Mesendoderm (in vitro differentiated cells): ENCODE measurements at regions not wholly inside any gene's neighbourhood (a gene's known extent, or its start where the extent isn't known, plus 50 kb on each side); places are given as distances from the start of the nearest gene placed in this dataset.

ENCODE experiments used
- DNase-seq: peaks from one replicate; pipeline ENCODE4 v3.0.0; 2013
- H2AK5ac ChIP-seq: 2 replicates; pipeline ENCODE4 v1.6.1; 2013; ENCODE audit warnings: low read length, inconsistent platforms
- H2BK120ac ChIP-seq: 2 replicates; pipeline ENCODE4 v1.6.1; 2013; ENCODE audit warnings: low read depth, mild to moderate bottlenecking, low read length, moderate library complexity, mixed read lengths
- H2BK15ac ChIP-seq: replicated peaks from 2 replicates; pipeline ENCODE4 v1.6.1; 2013; ENCODE audit warnings: low read depth, mild to moderate bottlenecking, moderate library complexity
- H2BK5ac ChIP-seq: 2 replicates; pipeline ENCODE4 v1.6.1; 2013; ENCODE audit warnings: low read length, inconsistent platforms
- H3K18ac ChIP-seq: 2 replicates; pipeline ENCODE4 v1.6.1; 2013; ENCODE audit warnings: mild to moderate bottlenecking, low read length, mixed read lengths
- H3K23ac ChIP-seq: one replicate; pipeline ENCODE4 v1.6.1; 2013; ENCODE audit warnings: low read length
- H3K27ac ChIP-seq: 2 replicates; pipeline ENCODE4 v1.5.1; 2013; ENCODE audit warnings: low read depth, mild to moderate bottlenecking, inconsistent platforms, low read length, moderate library complexity
- H3K27me3 ChIP-seq: 2 replicates; pipeline ENCODE4 v1.6.1; 2013; ENCODE audit warnings: low read length, control low read depth, mild to moderate bottlenecking, inconsistent platforms; ENCODE audit not compliant: insufficient read depth, poor library complexity
- H3K36me3 ChIP-seq: 2 replicates; pipeline ENCODE4 v1.6.1; 2013; ENCODE audit warnings: low read length, inconsistent platforms; ENCODE audit not compliant: control insufficient read depth, insufficient read depth
- H3K4ac ChIP-seq: one replicate; pipeline ENCODE4 v1.6.1; 2013; ENCODE audit warnings: low read depth, mild to moderate bottlenecking, low read length, moderate library complexity
- H3K4me1 ChIP-seq: 2 replicates; pipeline ENCODE4 v1.6.1; 2013; ENCODE audit warnings: low read depth, low read length, inconsistent platforms; ENCODE audit not compliant: control insufficient read depth
- H3K4me2 ChIP-seq: 2 replicates; pipeline ENCODE4 v1.6.1; 2013; ENCODE audit warnings: low read length
- H3K4me3 ChIP-seq: 2 replicates; pipeline ENCODE4 v1.5.1; 2013; ENCODE audit warnings: mild to moderate bottlenecking, low read length
- H3K56ac ChIP-seq: one replicate; pipeline ENCODE4 v1.6.1; 2013; ENCODE audit warnings: low read length
- H3K79me1 ChIP-seq: 2 replicates; pipeline ENCODE4 v1.6.1; 2013; ENCODE audit warnings: low read length, inconsistent platforms
- H3K79me2 ChIP-seq: 2 replicates; pipeline ENCODE4 v1.6.1; 2013; ENCODE audit warnings: mild to moderate bottlenecking, low read length; ENCODE audit not compliant: control insufficient read depth, insufficient read depth
- H3K9ac ChIP-seq: 2 replicates; pipeline ENCODE4 v1.6.1; 2013; ENCODE audit warnings: low read length, inconsistent platforms
- H4K5ac ChIP-seq: one replicate; pipeline ENCODE4 v1.6.1; 2013; ENCODE audit warnings: low read length
- H4K8ac ChIP-seq: one replicate; pipeline ENCODE4 v1.6.1; 2013; ENCODE audit warnings: low read depth, mild to moderate bottlenecking, control low read depth, low read length, moderate library complexity
- WGBS: extraction: QIAGEN DNeasy Blood & Tissue Kit; methylation state at CpG from one replicate; pipeline ENCODE4 v1.1.7; 2013; ENCODE audit warnings: low lambda C conversion rate, missing lambda C conversion rate; ENCODE audit not compliant: insufficient coverage; ENCODE audit errors: extremely low coverage; 5-methylcytosine and 5-hydroxymethylcytosine counted together

DNA sequence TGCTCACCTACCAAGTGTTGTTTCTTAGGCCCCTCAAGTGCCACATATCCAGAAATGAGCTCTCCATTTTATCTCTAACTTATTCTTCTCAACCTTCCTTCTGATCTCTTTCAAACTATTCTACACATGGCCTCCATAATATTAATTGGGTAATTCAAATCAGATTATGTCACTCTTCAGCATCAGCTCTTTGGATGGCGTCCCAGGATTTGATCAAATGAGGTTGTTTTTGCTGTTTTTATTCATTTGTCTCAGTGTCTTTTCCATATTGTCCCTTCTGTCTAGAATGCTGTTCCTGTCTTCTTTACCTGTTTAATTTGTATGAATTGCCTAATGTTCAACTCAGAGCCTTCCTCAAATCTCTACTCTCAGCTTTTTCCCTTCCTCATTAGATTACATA is 234.6 kb upstream of the CXCL12 start:
- H3K23ac ChIP-seq: no peak overlapping the region
- no peak overlapping the region for H3K9ac ChIP-seq
- H3K79me2 ChIP-seq: no peaks in the 10 kb centered on the region
- H3K27me3 ChIP-seq: no peaks in the 10 kb centered on the region
- no peak overlapping the region for H3K27ac ChIP-seq
- no peak overlapping the region for H3K4me3 ChIP-seq
- no peak overlapping the region for H2BK5ac ChIP-seq
- no CpG with 5 or more reads among the region's 1 CpG for WGBS
- no peaks in the 10 kb centered on the region for H3K36me3 ChIP-seq
- no peak overlapping the region for H3K4ac ChIP-seq
- no peak overlapping the region for H2BK15ac ChIP-seq
- H3K18ac ChIP-seq: no peak overlapping the region
- H3K4me2 ChIP-seq: no peak overlapping the region
- no peak overlapping the region for H2BK120ac ChIP-seq
- H3K4me1 ChIP-seq: no peaks in the 10 kb centered on the region
- no peak overlapping the region for H4K5ac ChIP-seq
- no peak for DNase-seq
- H2AK5ac ChIP-seq: no peak overlapping the region
- no peak overlapping the region for H4K8ac ChIP-seq
- no peaks in the 10 kb centered on the region for H3K79me1 ChIP-seq
- H3K56ac ChIP-seq: no peak overlapping the region

DNA sequence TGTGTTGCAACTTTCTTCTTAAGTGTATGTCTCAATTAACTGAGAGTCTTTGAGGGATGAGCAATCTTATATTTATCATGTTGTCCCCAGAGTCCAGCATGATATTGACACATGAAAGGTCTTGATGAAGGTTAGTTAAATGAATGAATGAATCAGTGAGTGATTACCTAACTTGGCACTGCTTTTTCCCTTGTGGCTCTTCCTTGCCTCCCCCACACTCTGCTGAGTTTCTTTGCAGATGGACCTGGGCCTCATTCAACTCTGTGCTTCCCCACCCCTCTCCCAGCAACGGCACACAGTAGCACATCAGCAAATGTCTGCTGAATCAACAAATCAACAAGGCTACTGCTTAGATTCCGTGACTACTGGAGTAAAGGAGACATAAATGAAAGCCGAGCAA is 235.1 kb upstream of the CXCL12 start:
- H3K56ac ChIP-seq: no peak overlapping the region
- H3K23ac ChIP-seq: no peak overlapping the region
- H3K27ac ChIP-seq: no peak overlapping the region
- no peak overlapping the region for H3K9ac ChIP-seq
- H4K5ac ChIP-seq: no peak overlapping the region
- no peaks in the 10 kb centered on the region for H3K79me1 ChIP-seq
- no peak overlapping the region for H3K18ac ChIP-seq
- WGBS: no CpG with 5 or more reads among the region's 3 CpGs
- DNase-seq: no peak
- H3K4me1 ChIP-seq: no peaks in the 10 kb centered on the region
- no peak overlapping the region for H3K4me2 ChIP-seq
- H4K8ac ChIP-seq: no peak overlapping the region
- no peaks in the 10 kb centered on the region for H3K79me2 ChIP-seq
- no peaks in the 10 kb centered on the region for H3K27me3 ChIP-seq
- H2AK5ac ChIP-seq: no peak overlapping the region
- no peaks in the 10 kb centered on the region for H3K36me3 ChIP-seq
- no peak overlapping the region for H2BK5ac ChIP-seq
- no peak overlapping the region for H2BK15ac ChIP-seq
- no peak overlapping the region for H2BK120ac ChIP-seq
- H3K4ac ChIP-seq: no peak overlapping the region
- H3K4me3 ChIP-seq: no peak overlapping the region

DNA sequence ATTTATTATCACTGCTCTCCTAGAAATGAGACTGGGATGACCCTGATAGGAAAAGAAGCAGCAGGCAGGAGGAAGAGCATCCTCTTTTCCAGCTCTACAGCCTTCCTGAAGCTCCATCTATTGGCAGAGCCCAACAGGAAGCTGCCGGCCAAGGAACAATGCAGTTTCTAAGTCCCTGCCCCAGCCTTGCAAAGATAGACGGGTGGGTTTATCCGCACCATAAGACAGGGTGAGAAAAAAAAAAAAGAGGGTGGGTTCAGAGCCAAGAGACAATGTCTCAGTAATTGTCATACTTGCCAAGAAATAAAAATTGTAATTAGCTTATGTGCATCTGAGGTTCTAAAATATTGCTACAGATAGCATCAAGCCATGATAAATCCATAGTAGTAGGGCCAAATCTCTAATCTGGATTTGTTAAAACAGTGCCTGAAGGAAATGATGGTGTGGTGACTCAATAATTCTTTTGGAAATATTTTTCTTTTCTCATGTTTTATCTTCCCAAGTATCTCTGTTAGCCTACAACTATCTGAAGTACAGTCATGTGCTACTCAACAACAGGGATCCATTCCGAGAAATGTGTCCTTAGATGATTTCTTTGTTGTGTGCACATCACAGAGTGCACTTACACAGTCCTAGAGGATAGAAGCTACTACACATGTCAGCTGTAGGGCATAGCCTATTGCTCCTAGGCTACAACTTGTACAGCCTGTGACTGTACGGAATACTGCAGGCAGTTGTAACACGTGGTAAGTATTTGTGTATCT is 242.9 kb upstream of the CXCL12 start:
- WGBS: no CpG with 5 or more reads among the region's 6 CpGs
- no peak overlapping the region for H2BK15ac ChIP-seq
- H3K4me1 ChIP-seq: no peaks in the 10 kb centered on the region
- no peak overlapping the region for H4K8ac ChIP-seq
- no peak overlapping the region for H3K4me3 ChIP-seq
- no peak overlapping the region for H4K5ac ChIP-seq
- no peaks in the 10 kb centered on the region for H3K79me1 ChIP-seq
- no peaks in the 10 kb centered on the region for H3K36me3 ChIP-seq
- H3K4me2 ChIP-seq: no peak overlapping the region
- no peak overlapping the region for H3K18ac ChIP-seq
- no peak overlapping the region for H3K56ac ChIP-seq
- no peak overlapping the region for H3K23ac ChIP-seq
- H3K27me3 ChIP-seq: no peaks in the 10 kb centered on the region
- H2AK5ac ChIP-seq: no peak overlapping the region
- H2BK5ac ChIP-seq: no peak overlapping the region
- no peak overlapping the region for H3K9ac ChIP-seq
- H3K27ac ChIP-seq: no peak overlapping the region
- no peaks in the 10 kb centered on the region for H3K79me2 ChIP-seq
- no peak overlapping the region for H3K4ac ChIP-seq
- peak; percentile 33 for DNase-seq
- no peak overlapping the region for H2BK120ac ChIP-seq

DNA sequence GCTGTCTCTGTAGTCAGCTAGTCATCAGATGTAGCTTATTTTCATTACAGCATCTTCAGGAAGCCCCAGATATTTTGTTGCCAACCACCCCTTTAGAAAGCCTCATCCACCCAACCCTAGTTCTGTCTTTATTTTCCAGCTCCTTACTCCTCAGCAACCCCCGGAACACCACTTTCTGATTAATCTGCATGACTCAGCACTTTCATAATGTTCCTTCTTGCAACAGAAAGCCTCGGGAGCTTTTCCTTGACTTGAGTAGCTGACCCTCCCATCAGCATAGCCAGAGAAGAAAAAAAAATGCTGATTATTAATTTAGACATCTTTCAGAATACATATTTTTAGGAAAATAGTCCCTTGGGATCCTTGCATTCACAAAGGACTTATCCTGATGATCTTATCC is 244.0 kb upstream of the CXCL12 start:
- WGBS: no CpG with 5 or more reads among the region's 2 CpGs
- H3K79me1 ChIP-seq: no peaks in the 10 kb centered on the region
- no peak overlapping the region for H2AK5ac ChIP-seq
- H2BK120ac ChIP-seq: no peak overlapping the region
- H3K4me2 ChIP-seq: no peak overlapping the region
- peak; percentile 49 for DNase-seq
- H2BK5ac ChIP-seq: no peak overlapping the region
- no peak overlapping the region for H3K4ac ChIP-seq
- no peaks in the 10 kb centered on the region for H3K27me3 ChIP-seq
- no peak overlapping the region for H3K4me3 ChIP-seq
- no peak overlapping the region for H3K23ac ChIP-seq
- H3K9ac ChIP-seq: no peak overlapping the region
- H3K27ac ChIP-seq: no peak overlapping the region
- no peaks in the 10 kb centered on the region for H3K79me2 ChIP-seq
- no peaks in the 10 kb centered on the region for H3K4me1 ChIP-seq
- H4K5ac ChIP-seq: no peak overlapping the region
- no peaks in the 10 kb centered on the region for H3K36me3 ChIP-seq
- H4K8ac ChIP-seq: peak overlapping the region; percentile 13
- H3K18ac ChIP-seq: peak overlapping the region; percentile 18
- no peak overlapping the region for H2BK15ac ChIP-seq
- H3K56ac ChIP-seq: no peak overlapping the region

DNA sequence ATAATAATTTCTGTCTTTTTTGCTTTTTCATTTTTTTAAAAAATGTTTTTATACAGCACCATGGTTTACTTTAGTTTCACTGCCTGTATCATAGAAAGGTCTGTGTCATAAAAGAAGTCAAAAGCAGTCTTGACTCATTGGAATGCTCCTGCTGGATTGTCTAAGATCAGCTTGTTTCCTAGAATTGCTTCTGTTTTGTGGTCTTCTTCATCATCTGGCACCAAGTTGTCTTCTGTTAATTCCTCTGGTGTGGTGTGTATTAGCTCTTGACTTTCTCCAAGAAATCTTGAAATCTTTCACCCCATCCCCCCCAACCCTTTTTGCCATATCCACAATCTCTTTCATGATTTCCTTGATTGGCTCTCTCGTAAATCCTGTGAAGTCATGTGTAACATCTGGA is 250.3 kb upstream of the CXCL12 start:
- no peak for DNase-seq
- no peak overlapping the region for H4K8ac ChIP-seq
- no peaks in the 10 kb centered on the region for H3K27me3 ChIP-seq
- H3K56ac ChIP-seq: no peak overlapping the region
- no peak overlapping the region for H3K9ac ChIP-seq
- H3K79me1 ChIP-seq: no peaks in the 10 kb centered on the region
- H2AK5ac ChIP-seq: no peak overlapping the region
- no peak overlapping the region for H2BK120ac ChIP-seq
- H3K79me2 ChIP-seq: no peaks in the 10 kb centered on the region
- no peak overlapping the region for H3K4ac ChIP-seq
- H3K36me3 ChIP-seq: no peaks in the 10 kb centered on the region
- H3K23ac ChIP-seq: no peak overlapping the region
- no peak overlapping the region for H4K5ac ChIP-seq
- H3K18ac ChIP-seq: no peak overlapping the region
- H2BK5ac ChIP-seq: no peak overlapping the region
- H3K4me1 ChIP-seq: no peaks in the 10 kb centered on the region
- no peak overlapping the region for H2BK15ac ChIP-seq
- H3K27ac ChIP-seq: no peak overlapping the region
- no peak overlapping the region for H3K4me2 ChIP-seq
- WGBS: no CpG with 5 or more reads among the region's 1 CpG
- no peak overlapping the region for H3K4me3 ChIP-seq

DNA sequence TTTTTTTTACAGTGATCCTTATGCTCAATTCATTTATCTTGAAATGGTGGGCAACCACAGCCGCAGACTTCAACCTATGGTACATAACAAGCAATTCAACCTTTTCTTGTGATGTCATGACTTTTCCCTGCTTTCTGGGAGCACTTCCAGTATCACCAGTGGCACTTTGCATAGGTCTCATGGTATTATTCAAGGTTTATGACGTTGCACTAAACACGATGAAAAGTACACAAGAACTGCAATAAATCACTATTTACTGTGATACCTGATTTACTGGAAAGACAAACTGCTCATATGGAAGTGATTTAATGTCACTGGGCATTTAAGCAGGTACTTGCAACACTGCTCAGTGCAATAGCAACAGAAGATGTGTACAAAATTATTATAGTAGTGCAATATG is 251.7 kb upstream of the CXCL12 start:
- H3K18ac ChIP-seq: no peak overlapping the region
- H3K23ac ChIP-seq: no peak overlapping the region
- H3K79me1 ChIP-seq: no peaks in the 10 kb centered on the region
- no peak overlapping the region for H3K56ac ChIP-seq
- no peak overlapping the region for H3K27ac ChIP-seq
- H4K8ac ChIP-seq: no peak overlapping the region
- H2BK120ac ChIP-seq: no peak overlapping the region
- no peak for DNase-seq
- no peak overlapping the region for H2BK5ac ChIP-seq
- no peak overlapping the region for H3K4ac ChIP-seq
- no peak overlapping the region for H2AK5ac ChIP-seq
- no peak overlapping the region for H3K4me2 ChIP-seq
- H3K9ac ChIP-seq: no peak overlapping the region
- H3K4me3 ChIP-seq: no peak overlapping the region
- no peaks in the 10 kb centered on the region for H3K4me1 ChIP-seq
- H3K79me2 ChIP-seq: no peaks in the 10 kb centered on the region
- no peak overlapping the region for H2BK15ac ChIP-seq
- no peaks in the 10 kb centered on the region for H3K27me3 ChIP-seq
- no CpG with 5 or more reads among the region's 3 CpGs for WGBS
- H4K5ac ChIP-seq: no peak overlapping the region
- H3K36me3 ChIP-seq: no peaks in the 10 kb centered on the region
